Esophagus squamous epithelium (tissue), 5 donors: ENCODE measurements at regions not wholly inside any gene's neighbourhood (a gene's known extent, or its start where the extent isn't known, plus 50 kb on each side); places are given as distances from the start of the nearest gene placed in this dataset.
"Not testable (repeated sequence)": the region's sequence is repeated elsewhere in the genome, so short reads cannot be mapped to it uniquely, and the experiment has no call there.

ENCODE experiments used
- DNase-seq: peaks from one replicate; lab custom pipeline; 2025; lab: John Stamatoyannopoulos, UW
- H3K27ac ChIP-seq, 4 donors: fragments of 200-600 bp; sonication (generic); one replicate each; pipeline ENCODE4 v1.5.1; 2016 to 2019; ENCODE audit warnings: mild to moderate bottlenecking in 1 of 4
- H3K27me3 ChIP-seq, 4 donors: fragments of 200-600 bp; sonication (generic); 1 replicate in 3 of 4; 2 replicates in 1 of 4; pipeline versions ENCODE4 v1.5.1 to v1.6.0; 2017 to 2021; ENCODE audit warnings: antibody characterized with exemption in 1 of 4
- H3K36me3 ChIP-seq, 3 donors: fragments of 200-600 bp; sonication (generic); one replicate each; pipeline ENCODE4 v1.5.1; 2016 to 2019
- H3K4me1 ChIP-seq, 3 donors: fragments of 200-600 bp; sonication (generic); one replicate each; pipeline ENCODE4 v1.5.1; 2017 to 2019
- H3K4me3 ChIP-seq, 4 donors: fragments of 200-600 bp; sonication (generic); 1 replicate in 3 of 4; 2 replicates in 1 of 4; pipeline ENCODE4 v1.5.1; 2016 to 2019; ENCODE audit warnings: mild to moderate bottlenecking in 2 of 4, moderate library complexity in 1 of 4
- H3K9me3 ChIP-seq, 3 donors: fragments of 200-600 bp; sonication (generic); one replicate each; pipeline ENCODE4 v1.5.1; 2016 to 2019
- CTCF ChIP-seq, 6 experiments: fragments of 450-650 bp in 4 of 6; fragments of 200-600 bp in 2 of 6; sonication (generic) in 2 of 6; IDR thresholded peaks; one replicate each; pipeline ENCODE4 v1.5.1; 2016 to 2019; ENCODE audit warnings: antibody characterized with exemption in 6 of 6, mild to moderate bottlenecking in 4 of 6, moderate library complexity in 4 of 6
- POLR2A ChIP-seq, 4 donors: fragments of 450-650 bp; IDR thresholded peaks; one replicate each; pipeline ENCODE4 v1.6.1; 2017; ENCODE audit warnings: antibody characterized with exemption in 4 of 4, mild to moderate bottlenecking in 4 of 4, moderate library complexity in 3 of 4
- WGBS, 2 donors: methylation state at CpG; one replicate each; pipeline ENCODE4 v1.1.5; 2018; 5-methylcytosine and 5-hydroxymethylcytosine counted together
- intact Hi-C: fragments of 100-400 bp; cut with DNase I; formaldehyde crosslinking; loops from one replicate; pipeline ENCODE4 v1.15.0; 2022
- donor health status: DM: yes; HTN: yes; CAD: no.

DNA sequence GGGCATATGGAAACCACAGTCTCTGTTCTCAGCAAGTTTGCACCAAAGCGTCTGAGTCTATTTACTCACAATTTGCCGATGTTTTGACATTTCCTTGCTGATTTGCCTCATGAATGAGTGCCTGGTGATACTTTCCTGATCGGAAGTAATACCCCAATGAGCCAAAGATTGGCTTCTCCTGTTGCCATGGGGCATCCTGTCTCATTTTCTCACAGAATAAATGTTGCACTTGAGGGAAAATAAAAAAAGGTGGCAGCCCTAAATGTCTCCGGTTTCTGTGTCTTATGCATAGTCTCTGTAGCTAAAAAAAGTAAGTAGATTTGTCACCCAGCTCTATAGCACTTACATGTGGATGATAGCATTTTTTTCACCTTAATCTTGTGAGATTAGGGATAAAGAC lies 73.7 kb upstream of the CADPS start:
- Histone ChIP-seq H3K27me3 (no peaks in the 10 kb centered on the region), H3K27ac (no peak overlapping the region), H3K36me3 (no peaks in the 10 kb centered on the region), H3K4me3 (no peak overlapping the region), H3K4me1 (no peaks in the 10 kb centered on the region), H3K9me3 (no peaks in the 10 kb centered on the region)
- no peak for DNase-seq
- 55 to 68% methylated on average over 4 of the region's 4 CpGs for WGBS, 2 donors
- TF ChIP-seq CTCF (IDR thresholded peaks at IDR 0.05) (no peak), POLR2A (IDR thresholded peaks at IDR 0.05) (no peak)
- intact Hi-C loops = no loop called here

DNA sequence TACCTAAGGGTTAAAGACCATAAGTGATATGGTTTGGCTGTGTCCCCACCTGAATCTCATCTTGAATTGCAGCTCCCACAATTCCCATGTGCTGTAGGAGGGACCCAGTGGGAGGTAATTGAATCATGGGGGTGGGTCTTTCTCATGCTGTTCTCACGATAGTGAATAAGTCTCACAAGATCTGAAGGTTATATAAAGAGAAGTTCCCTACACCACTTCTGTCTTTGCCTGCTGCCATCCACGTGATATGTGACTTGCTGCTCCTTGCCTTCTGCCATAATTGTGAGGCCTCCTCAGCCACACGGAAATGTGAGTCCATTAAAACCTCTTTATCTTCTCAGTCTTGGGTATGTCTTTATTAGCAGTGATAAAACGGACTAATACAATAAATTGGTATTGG lies 75.0 kb upstream of the CADPS start:
- WGBS, 2 donors = 34 to 35% methylated on average over 4 of the region's 4 CpGs
- Histone ChIP-seq H3K27me3 (no peaks in the 10 kb centered on the region), H3K36me3 (no peaks in the 10 kb centered on the region), H3K4me1 (no peaks in the 10 kb centered on the region), H3K9me3 (no peaks in the 10 kb centered on the region), H3K27ac (no peak overlapping the region), H3K4me3 (no peak overlapping the region)
- DNase-seq = no peak
- TF ChIP-seq CTCF (IDR thresholded peaks at IDR 0.05) (no peak), POLR2A (IDR thresholded peaks at IDR 0.05) (no peak)
- intact Hi-C loops = no loop called here

GRCh38 chr3:62951037-62951613 lies 75.9 kb upstream of the CADPS start:
- 38 to 49% methylated on average over 2 to 3 of the region's 4 CpGs for WGBS, 2 donors
- Histone ChIP-seq H3K27ac (no peak overlapping the region), H3K36me3 (no peaks in the 10 kb centered on the region), H3K27me3 (no peaks in the 10 kb centered on the region), H3K4me1 (no peaks in the 10 kb centered on the region), H3K9me3 (no peaks in the 10 kb centered on the region), H3K4me3 (no peak overlapping the region)
- intact Hi-C loops = no loop called here
- DNase-seq = no peak
- TF ChIP-seq POLR2A (IDR thresholded peaks at IDR 0.05) (no peak), CTCF (IDR thresholded peaks at IDR 0.05) (no peak)

GRCh38 chr3:62951880-62952279 lies 76.7 kb upstream of the CADPS start:
- intact Hi-C loops, H3K27ac ChIP-seq, H3K4me1 ChIP-seq, H3K36me3 ChIP-seq, H3K9me3 ChIP-seq, H3K27me3 ChIP-seq, H3K4me3 ChIP-seq, DNase-seq: not testable (repeated sequence)

DNA sequence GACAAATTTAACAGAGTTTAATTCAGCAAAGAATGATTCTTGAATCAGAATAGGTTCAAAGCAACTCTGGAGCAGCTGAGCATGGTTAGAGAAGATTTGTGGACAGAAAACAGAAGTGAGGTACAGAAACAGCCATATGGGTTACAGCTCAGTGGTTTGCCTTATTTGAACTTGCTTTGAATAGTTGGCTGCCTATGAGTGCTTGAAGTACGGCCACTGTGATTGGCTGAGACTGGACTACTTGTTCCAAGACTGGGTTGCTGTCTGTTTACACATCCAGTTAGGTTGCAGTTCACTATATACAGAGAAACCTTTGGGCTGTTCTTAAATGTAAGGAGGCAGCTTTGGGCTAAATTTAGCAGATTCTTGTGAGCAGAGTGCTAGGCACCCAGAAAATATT lies 79.4 kb upstream of the CADPS start:
- intact Hi-C loops = no loop called here

More for the DNA sequence above, 79.4 kb upstream of the CADPS start:
- Histone ChIP-seq H3K9me3 (no peaks in the 10 kb centered on the region), H3K27me3 (no peaks in the 10 kb centered on the region), H3K36me3 (no peaks in the 10 kb centered on the region), H3K4me1 (no peaks in the 10 kb centered on the region), H3K4me3 (no peak overlapping the region), H3K27ac (no peak overlapping the region)
- TF ChIP-seq CTCF (IDR thresholded peaks at IDR 0.05) (no peak), POLR2A (IDR thresholded peaks at IDR 0.05) (no peak)
- WGBS, 2 donors = 27 to 50% methylated on average over 1 of the region's 1 CpG
- DNase-seq = no peak
